ENCODE measurements at regions not wholly inside any gene's neighbourhood (a gene's known extent, or its start where the extent isn't known, plus 50 kb on each side); places are given as distances from the start of the nearest gene placed in this dataset.

GRCh38 chr10:10865913-10866312 is 151.8 kb upstream of the CELF2 start:
- TF ChIP-seq CTCF (IDR thresholded peaks at IDR 0.05) (no peak), POLR2A (IDR thresholded peaks at IDR 0.05) (no peak)
